HL-60 (cell line): ENCODE measurements at regions not wholly inside any gene's neighbourhood (a gene's known extent, or its start where the extent isn't known, plus 50 kb on each side); places are given as distances from the start of the nearest gene placed in this dataset.

Source experiments
- CTCF ChIP-seq: IDR thresholded peaks from one replicate; pipeline ENCODE4 v1.5.1; 2011; ENCODE audit warnings: low read length, control low read depth, inconsistent platforms; ENCODE audit not compliant: insufficient read depth
- GABPA ChIP-seq: IDR thresholded peaks from 2 replicates; pipeline ENCODE4 v1.6.1; 2012; ENCODE audit warnings: low read depth
- POLR2AphosphoS5 ChIP-seq: IDR thresholded peaks from 2 replicates; pipeline ENCODE4 v1.6.1; 2012; ENCODE audit warnings: low read depth
- SPI1 ChIP-seq: IDR thresholded peaks from 2 replicates; pipeline ENCODE4 v1.6.1; 2012; ENCODE audit warnings: low read depth, mild to moderate bottlenecking, borderline replicate concordance
- TF ChIP-seq, protein P1 (sequence below): IDR thresholded peaks from 2 replicates; pipeline ENCODE4 v1.6.1; 2012; ENCODE audit warnings: low read depth; ENCODE audit not compliant: insufficient replicate concordance

- no peak for TF ChIP-seq CTCF
- TF ChIP-seq, protein P1, sequence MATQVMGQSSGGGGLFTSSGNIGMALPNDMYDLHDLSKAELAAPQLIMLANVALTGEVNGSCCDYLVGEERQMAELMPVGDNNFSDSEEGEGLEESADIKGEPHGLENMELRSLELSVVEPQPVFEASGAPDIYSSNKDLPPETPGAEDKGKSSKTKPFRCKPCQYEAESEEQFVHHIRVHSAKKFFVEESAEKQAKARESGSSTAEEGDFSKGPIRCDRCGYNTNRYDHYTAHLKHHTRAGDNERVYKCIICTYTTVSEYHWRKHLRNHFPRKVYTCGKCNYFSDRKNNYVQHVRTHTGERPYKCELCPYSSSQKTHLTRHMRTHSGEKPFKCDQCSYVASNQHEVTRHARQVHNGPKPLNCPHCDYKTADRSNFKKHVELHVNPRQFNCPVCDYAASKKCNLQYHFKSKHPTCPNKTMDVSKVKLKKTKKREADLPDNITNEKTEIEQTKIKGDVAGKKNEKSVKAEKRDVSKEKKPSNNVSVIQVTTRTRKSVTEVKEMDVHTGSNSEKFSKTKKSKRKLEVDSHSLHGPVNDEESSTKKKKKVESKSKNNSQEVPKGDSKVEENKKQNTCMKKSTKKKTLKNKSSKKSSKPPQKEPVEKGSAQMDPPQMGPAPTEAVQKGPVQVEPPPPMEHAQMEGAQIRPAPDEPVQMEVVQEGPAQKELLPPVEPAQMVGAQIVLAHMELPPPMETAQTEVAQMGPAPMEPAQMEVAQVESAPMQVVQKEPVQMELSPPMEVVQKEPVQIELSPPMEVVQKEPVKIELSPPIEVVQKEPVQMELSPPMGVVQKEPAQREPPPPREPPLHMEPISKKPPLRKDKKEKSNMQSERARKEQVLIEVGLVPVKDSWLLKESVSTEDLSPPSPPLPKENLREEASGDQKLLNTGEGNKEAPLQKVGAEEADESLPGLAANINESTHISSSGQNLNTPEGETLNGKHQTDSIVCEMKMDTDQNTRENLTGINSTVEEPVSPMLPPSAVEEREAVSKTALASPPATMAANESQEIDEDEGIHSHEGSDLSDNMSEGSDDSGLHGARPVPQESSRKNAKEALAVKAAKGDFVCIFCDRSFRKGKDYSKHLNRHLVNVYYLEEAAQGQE, result no peak
- TF ChIP-seq POLR2AphosphoS5, result no peak
- TF ChIP-seq GABPA, result no peak
- TF ChIP-seq SPI1, result no peak
These were observed 106.9 kb upstream of the GAREM1 start for GRCh38 chr18:32577561-32577960.
